Calu3 (cell line): ENCODE measurements at regions not wholly inside any gene's neighbourhood (a gene's known extent, or its start where the extent isn't known, plus 50 kb on each side); places are given as distances from the start of the nearest gene placed in this dataset.

Experiments used
- BruUV-seq: library from RNA; stranded (reverse); fragments of 400-500 nt; replicated peaks from 2 replicates; lab custom pipeline; 2021; lab: Mats Ljungman, UMichigan
- CTCF ChIA-PET: fragments of 300-600 bp; sonication (Branson Sonifier 250); formaldehyde crosslinking; loops from one replicate; lab custom pipeline; 2022; ENCODE audit warnings: antibody characterized with exemption; lab: Charles Lee
- DNase-seq: peaks from one replicate; pipeline ENCODE4 v3.0.0; 2022
- H3K27ac Mint-ChIP-seq: one replicate; pipeline ENCODE4 v1.8.0; 2022; ENCODE audit warnings: mixed read lengths; ENCODE audit not compliant: unreplicated experiment
- H3K27me3 Mint-ChIP-seq: one replicate; pipeline ENCODE4 v1.8.0; 2022; ENCODE audit warnings: mixed read lengths; ENCODE audit not compliant: unreplicated experiment
- H3K36me3 Mint-ChIP-seq: one replicate; pipeline ENCODE4 v1.8.0; 2022; ENCODE audit warnings: mild to moderate bottlenecking, moderate library complexity, mixed read lengths; ENCODE audit not compliant: insufficient read depth, unreplicated experiment
- H3K4me1 Mint-ChIP-seq: one replicate; pipeline ENCODE4 v1.8.0; 2022; ENCODE audit warnings: mild to moderate bottlenecking, low read depth, mixed read lengths; ENCODE audit not compliant: unreplicated experiment
- H3K4me3 Mint-ChIP-seq: one replicate; pipeline ENCODE4 v1.8.0; 2022; ENCODE audit warnings: mild to moderate bottlenecking, low read depth, moderate library complexity, mixed read lengths; ENCODE audit not compliant: unreplicated experiment
- H3K9me3 Mint-ChIP-seq: one replicate; pipeline ENCODE4 v1.8.0; 2022; ENCODE audit warnings: low read depth, mixed read lengths; ENCODE audit not compliant: unreplicated experiment
- CTCF ChIP-seq: fragments of 200-600 bp; IDR thresholded peaks from one replicate; pipeline ENCODE4 v1.8.0; 2022; ENCODE audit warnings: antibody characterized with exemption; ENCODE audit not compliant: unreplicated experiment
- intact Hi-C: fragments of 100-400 bp; cut with micrococcal nuclease; formaldehyde crosslinking; loops from one replicate; pipeline ENCODE4 v1.10.0; 2022; ENCODE audit not compliant: unreplicated experiment

- TF ChIP-seq CTCF, result no peak
- Mint-ChIP-seq H3K27me3 (peaks cover 8% of the 10 kb centered on the region), H3K4me1 (no peaks in the 10 kb centered on the region), H3K9me3 (peaks cover 3% of the 10 kb centered on the region), H3K36me3 (no peaks in the 10 kb centered on the region), H3K4me3 (no peak overlapping the region), H3K27ac (no peak overlapping the region)
- no TSS peak for BruUV-seq
- CTCF ChIA-PET, result interaction anchor here (0.6 kb wide), 1 partner anchor 12 kb away, joined by 3 read pairs; no protein-coding TSS in a partner anchor
- intact Hi-C loops, result no loop called here
- no peak for DNase-seq
Measured at GRCh38 chr16:52748741-52749140, 201.8 kb upstream of the TOX3 start.

- no peak for TF ChIP-seq CTCF
- no TSS peak for BruUV-seq
- CTCF ChIA-PET, result no interaction called here
- peaks cover 8% of the 10 kb centered on the region for H3K27me3 Mint-ChIP-seq
- H3K4me1 Mint-ChIP-seq, result no peaks in the 10 kb centered on the region
- no peak overlapping the region for H3K27ac Mint-ChIP-seq
- peaks cover 3% of the 10 kb centered on the region for H3K9me3 Mint-ChIP-seq
- H3K4me3 Mint-ChIP-seq, result no peak overlapping the region
- DNase-seq, result no peak
- intact Hi-C loops, result no loop called here
- H3K36me3 Mint-ChIP-seq, result no peaks in the 10 kb centered on the region
Measured at GRCh38 chr16:52747088-52747595, 200.2 kb upstream of the TOX3 start.

GRCh38 chr16:52743707-52744106, 196.8 kb upstream of the TOX3 start:
- BruUV-seq, result no TSS peak
- Mint-ChIP-seq H3K36me3 (no peaks in the 10 kb centered on the region), H3K27ac (no peak overlapping the region), H3K27me3 (peaks cover 8% of the 10 kb centered on the region), H3K4me1 (no peaks in the 10 kb centered on the region), H3K9me3 (peaks cover 3% of the 10 kb centered on the region), H3K4me3 (no peak overlapping the region)
- DNase-seq, result no peak
- no peak for TF ChIP-seq CTCF
- CTCF ChIA-PET, result no interaction called here
- intact Hi-C loops, result no loop called here

- BruUV-seq, result no TSS peak
- H3K4me1 Mint-ChIP-seq, result no peaks in the 10 kb centered on the region
- DNase-seq, result no peak
- H3K27ac Mint-ChIP-seq, result no peak overlapping the region
- intact Hi-C loops, result no loop called here
- H3K9me3 Mint-ChIP-seq, result peaks cover 3% of the 10 kb centered on the region
- no peaks in the 10 kb centered on the region for H3K36me3 Mint-ChIP-seq
- H3K4me3 Mint-ChIP-seq, result no peak overlapping the region
- peaks cover 8% of the 10 kb centered on the region for H3K27me3 Mint-ChIP-seq
- CTCF ChIA-PET, result no interaction called here
- TF ChIP-seq CTCF, result no peak
Measured at GRCh38 chr16:52742608-52743170, 195.7 kb upstream of the TOX3 start.
